Endothelial cell of umbilical vein (primary cell): ENCODE measurements at regions not wholly inside any gene's neighbourhood (a gene's known extent, or its start where the extent isn't known, plus 50 kb on each side); places are given as distances from the start of the nearest gene placed in this dataset.

Source experiments
- BruUV-seq: library from RNA; stranded (reverse); fragments of 400-500 nt; replicated peaks from 2 replicates; lab custom pipeline; 2021; lab: Mats Ljungman, UMichigan
- CTCF ChIA-PET: fragments of 300-600, 350-600 bp; sonication (Branson Sonifier 250); formaldehyde crosslinking; loops from one replicate; lab custom pipeline; 2021; ENCODE audit warnings: antibody characterized with exemption, inconsistent platforms; lab: Charles Lee
- POLR2A ChIA-PET: fragments of 300-600, 350-600 bp; sonication (Branson Sonifier 250); formaldehyde crosslinking; loops from one replicate; lab custom pipeline; 2021; ENCODE audit warnings: antibody characterized with exemption, inconsistent platforms; lab: Charles Lee
- DNase-seq: peaks from one replicate; pipeline ENCODE4 v3.0.0-alpha.2; 2011; ENCODE audit warnings: low read depth, low spot score
- FAIRE-seq: peaks from 2 replicates; lab custom pipeline; 2011; peaks lifted over from hg19 to GRCh38; lab: Jason Lieb, UNC
- H2AFZ ChIP-seq: 2 replicates; pipeline ENCODE4 v1.6.0; 2012; ENCODE audit warnings: low read depth, low read length, control low read depth, inconsistent platforms
- H3K27ac ChIP-seq: 2 replicates; pipeline ENCODE4 v1.5.1; 2011; ENCODE audit warnings: low read depth, mild to moderate bottlenecking, control low read depth, low read length, moderate library complexity; ENCODE audit not compliant: insufficient read depth
- H3K27me3 ChIP-seq, 2 experiments: 2 replicates each; pipeline versions ENCODE4 v1.6.0 to v1.6.1; 2011; ENCODE audit warnings: low read length in 2 of 2, mixed read lengths in 1 of 2; ENCODE audit not compliant: control insufficient read depth in 2 of 2, insufficient read depth in 2 of 2
- H3K36me3 ChIP-seq, 2 experiments: 2 replicates in 1 of 2; 3 replicates in 1 of 2; pipeline ENCODE4 v1.5.1; 2011; ENCODE audit warnings: low read length in 2 of 2, mild to moderate bottlenecking in 1 of 2, moderate library complexity in 1 of 2; ENCODE audit not compliant: control insufficient read depth in 2 of 2, insufficient read depth in 2 of 2; ENCODE audit errors: extremely low read depth in 1 of 2
- H3K4me1 ChIP-seq: 3 replicates; pipeline ENCODE4 v1.5.1; 2011; ENCODE audit warnings: mild to moderate bottlenecking, low read length; ENCODE audit not compliant: control insufficient read depth, insufficient read depth; ENCODE audit errors: extremely low read depth
- H3K4me2 ChIP-seq: 2 replicates; pipeline ENCODE4 v1.6.1; 2011; ENCODE audit warnings: low read length, control low read depth, mixed read lengths; ENCODE audit not compliant: insufficient read depth
- H3K4me3 ChIP-seq, 3 experiments: fragments of 200-600 bp in 1 of 3; sonication (generic), shearing (Covaris generic) in 1 of 3; replicated peaks in 1 of 3; 2 replicates each; pipeline ENCODE4 v1.5.1; 2011 to 2016; ENCODE audit warnings: control low read depth in 3 of 3, low read length in 3 of 3, mild to moderate bottlenecking in 2 of 3, inconsistent platforms in 1 of 3, low read depth in 1 of 3, moderate library complexity in 1 of 3; ENCODE audit not compliant: insufficient read depth in 1 of 3
- H3K79me2 ChIP-seq: 2 replicates; pipeline ENCODE4 v1.6.0; 2012; ENCODE audit warnings: low read length, inconsistent platforms; ENCODE audit not compliant: control insufficient read depth, insufficient read depth
- H3K9ac ChIP-seq: replicated peaks from 2 replicates; pipeline ENCODE3; 2011; ENCODE audit warnings: low read length, control low read depth; ENCODE audit not compliant: insufficient read depth; ENCODE audit errors: extremely low read depth
- H3K9me1 ChIP-seq: replicated peaks from 3 replicates; pipeline ENCODE4 v1.6.0; 2011; ENCODE audit warnings: mild to moderate bottlenecking, low read length; ENCODE audit not compliant: control insufficient read depth, insufficient read depth; ENCODE audit errors: extremely low read depth
- H3K9me3 ChIP-seq: replicated peaks from 2 replicates; pipeline ENCODE4 v1.5.1; 2012; ENCODE audit warnings: low read length, inconsistent platforms; ENCODE audit not compliant: control insufficient read depth, insufficient read depth
- H4K20me1 ChIP-seq: replicated peaks from 2 replicates; pipeline ENCODE3; 2011; ENCODE audit warnings: mild to moderate bottlenecking, low read length; ENCODE audit not compliant: control insufficient read depth, insufficient read depth; ENCODE audit errors: extremely low read depth
- EZH2 ChIP-seq: IDR thresholded peaks from 2 replicates; pipeline ENCODE4 v1.6.1; 2012; ENCODE audit warnings: borderline replicate concordance, low read depth, mild to moderate bottlenecking, moderate library complexity, low read length, inconsistent platforms; ENCODE audit not compliant: severe bottlenecking
- FOS ChIP-seq: IDR thresholded peaks from 2 replicates; pipeline ENCODE4 v1.6.1; 2011; ENCODE audit warnings: mild to moderate bottlenecking, low read length, moderate library complexity, borderline replicate concordance; ENCODE audit not compliant: insufficient read depth
- GATA2 ChIP-seq: IDR thresholded peaks from 2 replicates; pipeline ENCODE4 v1.7.0; 2011; ENCODE audit warnings: low read depth, mild to moderate bottlenecking, moderate library complexity, mixed read lengths, low read length; ENCODE audit not compliant: insufficient read length, insufficient read depth
- JUN ChIP-seq: IDR thresholded peaks from 2 replicates; pipeline ENCODE4 v1.6.1; 2011; ENCODE audit warnings: borderline replicate concordance, low read depth; ENCODE audit not compliant: insufficient read length, insufficient read depth
- POLR2A ChIP-seq: IDR thresholded peaks from 2 replicates; pipeline ENCODE4 v1.6.1; 2012; ENCODE audit warnings: low read depth, mild to moderate bottlenecking, control low read depth, low read length
- POLR2AphosphoS5 ChIP-seq: IDR thresholded peaks from 2 replicates; pipeline ENCODE4 v1.6.1; 2012; ENCODE audit warnings: low read depth, mild to moderate bottlenecking, control low read depth, low read length, moderate library complexity; ENCODE audit not compliant: insufficient read depth
- dilution Hi-C: fragments of 300-500 bp; cut with MboI; formaldehyde crosslinking; loops from one replicate; pipeline ENCODE4 v1.15.0; 2019; ENCODE audit warnings: low sequenced_read_pairs; ENCODE audit not compliant: extremely low pct_ligation_motif_present
- intact Hi-C: fragments of 100-400 bp; cut with micrococcal nuclease; formaldehyde crosslinking; loops from one replicate; pipeline ENCODE4 v1.10.0; 2022
- TF ChIP-seq, protein P1 (sequence below), 2 donors: IDR thresholded peaks; 1 replicate in 1 of 2; 2 replicates in 1 of 2; pipeline ENCODE4 v1.5.1; 2011; ENCODE audit warnings: low read length in 2 of 2, mild to moderate bottlenecking in 2 of 2, moderate library complexity in 2 of 2, control low read depth in 1 of 2, inconsistent platforms in 1 of 2, low read depth in 1 of 2; ENCODE audit not compliant: insufficient read depth in 1 of 2; ENCODE audit errors: extremely low read depth in 1 of 2
- TF ChIP-seq, protein P2 (sequence below): IDR thresholded peaks from 2 replicates; pipeline ENCODE4 v1.6.1; 2011; ENCODE audit not compliant: insufficient read depth, insufficient read length

DNA sequence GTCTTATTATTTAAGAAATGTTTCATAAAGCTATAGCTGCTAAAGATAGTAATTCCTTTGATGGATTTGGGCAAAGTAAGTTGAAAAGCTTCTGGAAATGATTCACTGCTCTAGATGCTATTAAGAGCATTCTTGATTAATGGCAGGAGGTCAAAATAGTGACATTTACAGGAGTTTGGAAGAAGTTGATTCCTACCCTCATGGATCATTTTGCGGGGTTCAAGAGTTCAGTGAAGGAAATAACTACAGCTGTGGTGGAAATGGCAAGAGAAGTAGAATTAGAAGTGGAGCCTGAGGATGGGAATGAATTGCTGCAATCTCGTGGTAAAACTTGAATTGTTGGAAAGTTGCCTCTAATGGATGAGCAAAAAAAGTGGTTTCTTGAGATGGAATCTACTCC, 316.1 kb downstream of the UTRN start:
- Histone ChIP-seq H4K20me1 (peaks cover 2% of the 10 kb centered on the region), H3K27ac (no peak overlapping the region), H3K4me2 (no peak overlapping the region), H3K9me3 (no peaks in the 10 kb centered on the region), H3K4me1 (no peaks in the 10 kb centered on the region), H3K79me2 (no peaks in the 10 kb centered on the region), H3K9ac (no peak overlapping the region), H3K27me3 (no peaks in the 10 kb centered on the region), H2AFZ (no peak overlapping the region), H3K36me3 (no peaks in the 10 kb centered on the region), H3K4me3 (no peak overlapping the region), H3K9me1 (no peaks in the 10 kb centered on the region)
- intact Hi-C loops, result no loop called here
- TF ChIP-seq POLR2A (no peak), GATA2 (no peak)
- BruUV-seq, result no TSS peak
- FAIRE-seq (no peak), DNase-seq (no peak)
- POLR2A ChIA-PET, result no interaction called here
- dilution Hi-C loops, result no loop called here
- CTCF ChIA-PET, result interaction anchor here (0.8 to 2.1 kb wide), 2 partner anchors 12 to 16 kb away, joined by 3 to 10 read pairs; no protein-coding TSS in a partner anchor

DNA sequence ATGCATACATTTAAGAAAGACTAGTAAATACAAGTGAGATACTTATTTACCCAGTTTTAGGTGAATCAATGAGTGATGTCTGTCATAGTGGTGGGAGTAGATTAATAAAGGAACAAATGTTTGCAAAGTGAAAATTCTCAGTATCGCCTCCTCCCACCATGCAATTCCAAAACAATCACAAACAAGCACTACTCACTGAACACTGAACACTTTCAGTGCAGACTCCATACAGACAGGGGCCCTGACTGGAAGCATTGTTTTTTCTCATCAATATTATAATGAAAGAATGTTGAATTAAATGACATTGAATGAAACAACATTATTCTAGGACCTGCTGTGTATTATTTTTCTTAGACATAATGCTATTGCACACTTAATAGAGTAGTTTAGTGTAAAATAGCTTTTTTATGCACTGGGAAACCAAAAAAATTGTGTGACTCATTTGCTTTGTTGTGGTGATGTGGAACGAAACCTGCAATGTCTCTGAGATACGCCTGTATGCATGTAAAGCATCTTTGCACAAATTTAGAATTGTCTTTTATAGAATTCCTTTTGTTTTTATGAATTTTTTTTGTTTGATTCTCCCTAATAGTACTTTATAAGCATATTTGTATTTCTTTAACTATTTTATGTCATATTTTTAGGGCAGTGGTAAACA, 317.5 kb downstream of the UTRN start:
- Histone ChIP-seq H3K9ac (no peak overlapping the region), H3K4me3 (no peak overlapping the region), H3K9me1 (no peaks in the 10 kb centered on the region), H2AFZ (no peak overlapping the region), H4K20me1 (peaks cover 2% of the 10 kb centered on the region), H3K27ac (no peak overlapping the region), H3K27me3 (no peaks in the 10 kb centered on the region), H3K79me2 (no peaks in the 10 kb centered on the region), H3K4me2 (no peak overlapping the region), H3K9me3 (no peaks in the 10 kb centered on the region), H3K36me3 (no peaks in the 10 kb centered on the region), H3K4me1 (no peaks in the 10 kb centered on the region)
- TF ChIP-seq FOS, result no peak
- TF ChIP-seq POLR2A, result no peak
- TF ChIP-seq GATA2, result no peak
- no peak for TF ChIP-seq POLR2AphosphoS5
- TF ChIP-seq, protein P1, sequence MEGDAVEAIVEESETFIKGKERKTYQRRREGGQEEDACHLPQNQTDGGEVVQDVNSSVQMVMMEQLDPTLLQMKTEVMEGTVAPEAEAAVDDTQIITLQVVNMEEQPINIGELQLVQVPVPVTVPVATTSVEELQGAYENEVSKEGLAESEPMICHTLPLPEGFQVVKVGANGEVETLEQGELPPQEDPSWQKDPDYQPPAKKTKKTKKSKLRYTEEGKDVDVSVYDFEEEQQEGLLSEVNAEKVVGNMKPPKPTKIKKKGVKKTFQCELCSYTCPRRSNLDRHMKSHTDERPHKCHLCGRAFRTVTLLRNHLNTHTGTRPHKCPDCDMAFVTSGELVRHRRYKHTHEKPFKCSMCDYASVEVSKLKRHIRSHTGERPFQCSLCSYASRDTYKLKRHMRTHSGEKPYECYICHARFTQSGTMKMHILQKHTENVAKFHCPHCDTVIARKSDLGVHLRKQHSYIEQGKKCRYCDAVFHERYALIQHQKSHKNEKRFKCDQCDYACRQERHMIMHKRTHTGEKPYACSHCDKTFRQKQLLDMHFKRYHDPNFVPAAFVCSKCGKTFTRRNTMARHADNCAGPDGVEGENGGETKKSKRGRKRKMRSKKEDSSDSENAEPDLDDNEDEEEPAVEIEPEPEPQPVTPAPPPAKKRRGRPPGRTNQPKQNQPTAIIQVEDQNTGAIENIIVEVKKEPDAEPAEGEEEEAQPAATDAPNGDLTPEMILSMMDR (IDR thresholded peaks at IDR 0.05; ENCODE audit: extremely low read depth in 1 of 2, insufficient read depth in 1 of 2, low read depth in 1 of 2, low read length in 2 of 2), result no peak
- TF ChIP-seq, protein P2, sequence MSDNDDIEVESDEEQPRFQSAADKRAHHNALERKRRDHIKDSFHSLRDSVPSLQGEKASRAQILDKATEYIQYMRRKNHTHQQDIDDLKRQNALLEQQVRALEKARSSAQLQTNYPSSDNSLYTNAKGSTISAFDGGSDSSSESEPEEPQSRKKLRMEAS, result no peak
- no peak for TF ChIP-seq EZH2
- no peak for TF ChIP-seq JUN
- no peak for FAIRE-seq
- DNase-seq, result no peak
- BruUV-seq, result no TSS peak
- POLR2A ChIA-PET, result no interaction called here
- dilution Hi-C loops (no loop called here), intact Hi-C loops (no loop called here)
- CTCF ChIA-PET, result no interaction called here
